Glomerular visceral epithelial cell (primary cell): ENCODE measurements at regions not wholly inside any gene's neighbourhood (a gene's known extent, or its start where the extent isn't known, plus 50 kb on each side); places are given as distances from the start of the nearest gene placed in this dataset.

ENCODE experiments used
- DNase-seq: peaks from one replicate; pipeline ENCODE4 v3.0.0-alpha.2; 2016; ENCODE audit errors: extremely low spot score

DNA sequence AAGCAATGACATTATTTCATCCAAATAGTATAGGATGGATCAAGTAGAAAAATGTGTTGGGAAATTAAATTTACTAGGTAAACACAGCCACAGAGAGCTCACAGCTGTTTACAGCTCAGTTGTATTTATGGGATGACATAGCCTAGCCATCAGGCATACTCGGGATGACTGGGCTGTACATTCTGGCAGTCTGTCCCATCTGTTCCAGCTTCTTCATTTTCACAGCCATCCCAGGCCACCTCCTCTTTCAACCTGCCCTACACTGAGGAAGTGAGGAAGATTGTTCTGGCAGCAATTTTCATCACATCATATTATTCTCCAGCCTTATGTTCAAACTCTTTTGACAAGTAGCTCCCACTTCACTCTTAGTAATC, 98.4 kb upstream of the PFN2 start:
- DNase-seq: no peak

DNA sequence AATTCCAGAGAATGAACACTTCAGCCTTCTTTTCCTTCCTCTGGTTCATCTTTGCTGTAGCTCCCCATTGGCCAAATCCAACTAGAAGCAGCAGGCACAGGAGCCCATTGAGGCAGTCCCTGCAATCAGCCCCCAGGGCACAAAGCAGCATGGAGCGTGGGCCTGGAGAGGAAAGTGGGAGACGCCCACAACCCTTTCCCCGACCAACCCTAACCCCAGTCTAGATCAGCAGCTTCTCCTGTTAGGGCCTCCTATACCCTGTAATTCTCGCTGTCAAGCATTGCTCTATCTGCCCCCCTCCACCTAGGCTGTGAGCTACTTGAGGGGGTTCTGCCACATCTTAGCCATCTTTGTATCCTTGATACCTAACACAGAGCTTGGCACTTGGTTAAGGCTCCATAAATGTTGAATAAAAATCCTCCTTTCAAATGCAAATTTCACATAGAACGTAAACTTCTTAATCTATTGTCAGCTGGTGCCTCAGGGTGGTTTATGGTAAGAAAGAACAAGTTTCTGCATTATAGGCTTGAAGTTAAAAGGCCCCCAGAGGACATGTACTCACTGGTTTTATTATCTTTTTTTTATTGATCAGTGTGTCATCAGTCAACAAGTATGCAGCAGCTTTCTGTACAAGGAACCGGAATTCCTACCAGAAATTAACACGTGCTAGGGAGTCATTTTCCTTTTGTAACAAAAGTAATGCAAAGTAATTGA, 97.9 kb upstream of the PFN2 start:
- no peak for DNase-seq

DNA sequence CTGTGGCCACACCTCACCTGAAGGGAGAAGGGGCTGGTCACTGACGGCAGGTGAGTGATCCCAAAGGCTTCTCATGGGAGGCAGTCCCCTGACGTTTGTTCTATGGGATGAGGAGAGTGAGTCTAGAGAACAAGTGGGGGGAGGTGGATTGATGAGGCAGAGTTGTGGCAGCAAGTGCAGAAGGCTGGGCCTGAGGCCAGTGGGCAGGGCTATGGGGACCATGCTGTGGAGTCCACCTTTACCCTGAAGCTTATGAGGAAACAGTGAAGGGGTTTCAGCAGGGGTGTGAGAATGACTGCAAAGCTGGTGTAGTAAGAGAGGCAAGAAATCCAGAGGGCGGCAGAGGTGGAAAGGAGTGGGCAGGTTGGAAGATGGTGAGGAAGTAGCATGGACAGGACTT, 96.9 kb upstream of the PFN2 start:
- no peak for DNase-seq

- no peak for DNase-seq
These were observed 94.3 kb upstream of the PFN2 start for GRCh38 chr3:150064971-150065370.

GRCh38 chr3:150063237-150063636, 92.5 kb upstream of the PFN2 start:
- DNase-seq: no peak

DNA sequence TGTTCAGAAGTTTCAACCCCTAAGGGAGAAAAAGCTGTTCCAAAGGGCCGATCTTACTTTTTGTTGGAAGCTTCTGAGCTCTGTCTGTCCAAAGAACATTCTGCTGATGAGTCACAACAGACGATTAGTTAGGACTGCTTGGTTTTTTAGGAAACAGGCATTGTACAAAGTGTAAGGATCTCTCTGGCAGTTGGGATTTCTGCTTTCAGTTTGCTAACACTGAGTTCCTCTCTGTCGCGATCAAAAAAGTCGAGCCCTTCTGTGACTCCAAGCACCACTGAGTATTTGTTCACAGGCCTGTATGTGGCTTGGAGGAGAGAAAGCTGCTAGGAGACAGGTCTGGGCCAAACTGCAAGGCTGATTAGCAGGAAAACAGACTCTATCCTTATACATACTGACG, 91.8 kb upstream of the PFN2 start:
- peak; percentile 15 for DNase-seq

DNA sequence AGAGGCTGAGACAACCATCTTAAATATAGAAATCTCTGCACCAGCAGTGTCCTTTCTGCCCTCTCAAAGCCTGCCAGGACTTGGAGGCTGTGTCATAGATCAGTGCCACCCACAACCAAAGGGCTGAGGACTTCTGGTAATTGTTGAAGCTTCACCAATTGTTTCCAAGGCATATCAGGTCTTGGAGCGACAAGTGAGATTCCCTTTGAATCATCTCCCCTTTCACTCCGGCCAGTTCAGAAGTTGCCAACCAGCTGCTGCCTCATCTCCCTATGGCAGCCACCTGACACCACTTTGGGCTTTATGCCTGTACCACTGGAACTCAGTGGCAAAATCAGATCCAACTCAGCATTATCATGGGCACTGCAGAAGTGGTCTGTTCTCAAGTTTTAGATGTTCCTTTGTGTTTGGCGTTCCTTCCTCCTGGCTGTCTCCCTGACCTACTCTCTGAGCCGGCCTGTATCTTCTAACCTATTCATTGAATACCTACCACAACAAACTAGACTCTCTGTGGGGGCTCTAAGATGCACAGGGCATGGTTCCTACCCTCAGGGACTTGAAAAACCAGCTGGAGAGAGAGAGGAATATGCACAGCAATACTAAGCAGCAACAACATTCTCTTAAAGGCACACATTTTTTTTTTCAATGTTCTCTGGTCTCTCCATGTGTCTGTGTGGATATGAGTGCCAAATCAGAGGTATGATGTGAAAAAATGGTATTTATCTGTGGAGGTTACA, 90.8 kb upstream of the PFN2 start:
- DNase-seq: no peak

GRCh38 chr3:150059729-150060128, 89.0 kb upstream of the PFN2 start:
- no peak for DNase-seq

- DNase-seq: no peak
These were observed 88.5 kb upstream of the PFN2 start for GRCh38 chr3:150059241-150059640.

DNA sequence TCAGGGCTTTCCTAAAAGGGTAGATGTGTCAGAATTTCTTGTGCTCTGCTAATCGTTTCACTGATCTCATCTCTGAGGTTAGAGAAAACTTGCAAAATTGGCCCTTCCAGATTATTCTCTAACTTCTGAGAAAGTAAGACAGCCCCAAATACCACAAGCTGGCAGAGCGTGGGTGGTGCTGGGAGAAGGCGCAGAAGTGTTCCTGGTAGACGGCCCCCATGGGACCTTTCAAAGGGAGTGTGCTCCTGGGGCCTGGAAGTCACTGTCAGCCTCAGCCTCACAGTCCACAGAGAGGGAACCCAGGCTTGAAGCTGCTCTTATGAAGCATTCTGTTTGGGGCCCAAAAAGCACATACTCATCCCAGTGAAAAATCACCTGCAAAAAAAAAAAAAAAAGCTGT, 86.5 kb upstream of the PFN2 start:
- no peak for DNase-seq

GRCh38 chr3:150055332-150055731, 84.6 kb upstream of the PFN2 start:
- DNase-seq: no peak

GRCh38 chr3:150054635-150055034, 83.9 kb upstream of the PFN2 start:
- DNase-seq: no peak

DNA sequence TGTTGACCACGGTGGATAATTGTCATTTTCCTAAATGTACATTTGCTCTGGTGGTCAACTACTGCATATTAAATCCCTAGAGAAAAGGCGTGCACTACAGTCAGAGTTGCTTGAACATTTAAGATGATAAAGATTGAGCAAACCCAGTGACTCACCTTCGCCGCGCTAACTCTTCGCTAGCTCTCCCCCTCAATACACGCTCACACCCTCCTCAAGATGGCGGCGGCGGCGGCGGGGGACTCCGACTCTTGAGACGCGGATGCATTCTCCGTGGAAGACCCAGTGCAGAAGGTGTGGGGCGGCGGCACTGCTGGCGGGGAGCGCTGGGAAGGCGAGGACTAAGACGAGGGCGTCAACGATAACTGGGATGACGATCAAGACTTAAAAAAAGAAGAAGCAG, 79.8 kb upstream of the PFN2 start:
- no peak for DNase-seq

GRCh38 chr3:150049317-150049716, 78.6 kb upstream of the PFN2 start:
- no peak for DNase-seq

DNA sequence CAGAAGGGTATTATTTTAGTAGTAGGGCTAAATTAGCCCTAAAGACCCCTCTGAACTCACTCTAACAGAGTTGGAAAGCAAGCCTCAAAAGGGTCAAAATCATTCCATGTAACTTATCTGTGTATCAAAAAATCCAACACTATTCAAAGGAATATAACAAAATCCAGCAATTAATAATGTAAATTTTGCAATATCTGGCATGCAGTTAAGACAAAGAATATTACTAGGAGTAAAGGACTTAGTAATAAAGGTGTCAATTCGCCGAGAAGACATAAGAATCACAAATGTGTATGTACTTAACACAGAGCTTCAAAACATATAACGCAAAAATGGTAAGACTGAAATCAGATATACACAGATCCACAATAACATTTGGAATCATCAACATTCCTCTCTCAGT, 71.2 kb upstream of the PFN2 start:
- no peak for DNase-seq

- DNase-seq: no peak
These were observed 69.4 kb upstream of the PFN2 start for GRCh38 chr3:150040097-150040496.

DNA sequence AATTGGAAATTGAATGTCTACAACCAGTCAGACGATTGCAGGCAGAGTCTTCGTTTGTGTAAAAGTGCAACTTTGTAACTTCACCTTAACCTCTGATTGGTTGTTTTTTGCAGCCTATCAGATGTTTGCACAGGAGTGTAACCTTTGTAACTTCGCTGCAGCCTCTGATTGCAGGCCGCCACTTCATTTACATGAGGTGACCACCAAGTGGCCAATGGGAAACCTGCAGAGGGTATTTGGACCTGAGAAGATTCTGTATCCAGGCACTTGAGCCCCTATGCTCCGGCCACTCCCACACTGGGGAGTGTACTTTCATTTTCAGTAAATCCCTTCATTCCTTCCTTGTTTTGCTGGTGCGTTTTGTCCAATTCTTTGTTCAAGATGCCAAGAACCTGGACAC, 68.1 kb upstream of the PFN2 start:
- no peak for DNase-seq

GRCh38 chr3:150036780-150037179, 66.1 kb upstream of the PFN2 start:
- DNase-seq: no peak

DNA sequence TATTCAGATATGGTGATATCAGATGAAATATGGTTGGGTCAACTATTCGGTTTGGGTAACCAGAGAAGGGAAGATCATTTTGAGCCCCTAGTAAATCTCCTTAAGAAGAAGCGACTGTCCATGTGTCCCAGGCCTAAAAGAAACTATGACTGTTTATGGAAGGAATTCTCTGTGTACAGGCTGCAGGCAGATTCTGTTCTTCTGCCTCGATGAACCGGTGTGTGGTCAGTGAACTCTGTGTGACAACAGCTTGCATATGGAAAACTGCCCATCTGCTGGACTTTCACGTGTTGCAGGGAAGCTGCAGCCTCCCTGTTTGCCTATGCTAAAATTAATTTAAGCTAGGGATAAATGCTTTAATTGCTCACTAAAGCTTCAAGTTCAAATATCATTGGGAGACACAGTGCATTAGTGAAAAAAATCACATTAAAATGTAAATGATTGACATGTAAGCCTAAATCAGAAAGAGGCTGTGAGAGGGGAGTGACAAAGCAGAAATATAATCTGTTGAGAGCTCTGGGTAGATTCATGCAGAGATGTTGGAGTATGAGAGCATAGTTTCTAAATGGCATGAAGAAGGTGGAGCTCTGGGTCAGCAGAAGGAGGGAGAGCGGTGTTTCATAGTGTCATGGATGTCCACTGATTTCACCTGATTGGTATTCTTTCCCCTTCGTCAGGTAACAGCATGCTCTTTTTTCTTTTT, 65.4 kb upstream of the PFN2 start:
- DNase-seq: no peak

GRCh38 chr3:150035301-150035779, 64.6 kb upstream of the PFN2 start:
- no peak for DNase-seq

DNA sequence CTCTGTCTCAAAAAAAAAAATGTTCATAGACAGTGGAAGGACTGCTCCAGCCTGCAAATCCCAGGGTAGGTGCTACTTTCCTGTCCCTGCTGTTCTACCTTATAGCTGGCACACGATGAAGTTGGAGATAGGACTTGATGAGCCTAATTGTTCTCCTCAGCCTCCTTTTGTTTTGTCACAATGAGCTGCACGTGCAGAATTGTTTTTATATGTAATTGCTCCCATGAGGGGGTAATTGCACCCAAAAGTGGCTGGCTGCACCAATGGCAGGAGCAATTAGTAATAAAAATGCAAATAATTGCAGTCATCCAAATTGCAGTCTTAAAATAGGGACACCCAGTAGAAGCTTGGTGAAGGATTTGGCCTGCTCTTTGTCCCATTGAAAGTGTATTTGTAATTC, 63.0 kb upstream of the PFN2 start:
- no peak for DNase-seq

DNA sequence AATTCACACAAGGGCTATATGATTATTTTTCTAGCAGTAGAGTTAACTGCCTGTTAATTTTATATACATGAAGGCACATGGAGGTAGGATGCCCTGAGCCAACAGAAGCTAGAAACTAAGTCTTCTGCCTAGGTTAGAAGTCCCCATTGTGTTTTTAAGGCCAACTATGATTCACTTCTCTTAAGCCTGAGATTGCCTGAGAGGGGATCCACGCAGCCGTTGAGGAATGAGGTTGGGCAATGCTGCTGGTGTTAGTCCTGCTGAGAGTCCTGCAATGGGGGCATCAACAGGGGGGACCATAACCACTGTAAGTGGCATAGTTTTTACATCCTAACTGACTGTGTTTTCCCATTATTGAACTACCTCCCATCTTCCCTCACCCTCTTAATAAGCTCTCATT, 60.1 kb upstream of the PFN2 start:
- DNase-seq: no peak

- DNase-seq: no peak
These were observed 52.5 kb upstream of the PFN2 start for GRCh38 chr3:150023239-150023636.
